Endodermal cell (in vitro differentiated cells): ENCODE measurements at regions not wholly inside any gene's neighbourhood (a gene's known extent, or its start where the extent isn't known, plus 50 kb on each side); places are given as distances from the start of the nearest gene placed in this dataset.

Source experiments
- DNase-seq: peaks from one replicate; pipeline ENCODE4 v3.0.0-alpha.2; 2017
- H3K27ac ChIP-seq: 2 replicates; pipeline ENCODE4 v1.5.1; 2013; ENCODE audit warnings: mild to moderate bottlenecking, low read depth, low read length, moderate library complexity
- H3K27me3 ChIP-seq: 2 replicates; pipeline ENCODE4 v1.6.1; 2013; ENCODE audit warnings: mild to moderate bottlenecking, low read length, moderate library complexity; ENCODE audit not compliant: insufficient read depth, control insufficient read depth, poor library complexity, severe bottlenecking
- H3K36me3 ChIP-seq: 2 replicates; pipeline ENCODE4 v1.7.0; 2013; ENCODE audit warnings: mild to moderate bottlenecking, low read length, moderate library complexity; ENCODE audit not compliant: control insufficient read depth, insufficient read depth
- H3K4me1 ChIP-seq: one replicate; pipeline ENCODE4 v1.7.0; 2013; ENCODE audit warnings: low read length; ENCODE audit not compliant: control insufficient read depth, insufficient read depth
- H3K4me3 ChIP-seq: 2 replicates; pipeline ENCODE4 v1.5.1; 2013; ENCODE audit warnings: mild to moderate bottlenecking, low read length, moderate library complexity
- H3K9ac ChIP-seq: 2 replicates; pipeline ENCODE4 v1.6.1; 2013; ENCODE audit warnings: mild to moderate bottlenecking, low read length, moderate library complexity; ENCODE audit not compliant: poor library complexity, severe bottlenecking; ENCODE audit errors: extremely low read depth
- H3K9me3 ChIP-seq: 2 replicates; pipeline ENCODE4 v1.6.1; 2013; ENCODE audit warnings: mild to moderate bottlenecking, low read length, moderate library complexity; ENCODE audit not compliant: control insufficient read depth
- H3K27ac Mint-ChIP-seq: 2 replicates; pipeline ENCODE4 v1.8.0; 2020; ENCODE audit warnings: mixed read lengths
- H3K27me3 Mint-ChIP-seq: 2 replicates; pipeline ENCODE4 v1.8.0; 2021; ENCODE audit warnings: mild to moderate bottlenecking, mixed read lengths; ENCODE audit not compliant: insufficient read depth
- H3K36me3 Mint-ChIP-seq: 2 replicates; pipeline ENCODE4 v1.8.0; 2020; ENCODE audit warnings: low read depth, mixed read lengths
- H3K4me1 Mint-ChIP-seq: 2 replicates; pipeline ENCODE4 v1.8.0; 2020; ENCODE audit warnings: mixed read lengths
- H3K4me3 Mint-ChIP-seq: 2 replicates; pipeline ENCODE4 v1.8.0; 2020; ENCODE audit warnings: mild to moderate bottlenecking, moderate library complexity, mixed read lengths
- H3K9me3 Mint-ChIP-seq: 2 replicates; pipeline ENCODE4 v1.8.0; 2020; ENCODE audit warnings: mild to moderate bottlenecking, mixed read lengths
- CTCF ChIP-seq: fragments of 200-600 bp; sonication (generic); conservative IDR thresholded peaks from 2 replicates; pipeline ENCODE4 v1.5.0; 2021; ENCODE audit warnings: antibody characterized with exemption, mild to moderate bottlenecking
- WGBS, 2 experiments: methylation state at CpG; one replicate each; pipeline versions ENCODE4 v1.1.5 to v1.1.7; 2013; ENCODE audit warnings: missing lambda C conversion rate in 2 of 2, mixed read lengths in 1 of 2; ENCODE audit not compliant: insufficient coverage in 1 of 2, insufficient read length in 1 of 2; 5-methylcytosine and 5-hydroxymethylcytosine counted together

- WGBS, 2 experiments = 88% methylated on average over 3 of the region's 3 CpGs; no CpG with 5 or more reads in 1 of the 2 experiments
- Histone ChIP-seq H3K9me3 (no peaks in the 10 kb centered on the region), H3K4me1 (no peaks in the 10 kb centered on the region), H3K27ac (no peak overlapping the region), H3K9ac (no peak overlapping the region), H3K36me3 (no peaks in the 10 kb centered on the region), H3K27me3 (peaks cover 41% of the 10 kb centered on the region), H3K4me3 (no peak overlapping the region)
- Mint-ChIP-seq H3K4me1 (peaks cover 7% of the 10 kb centered on the region), H3K36me3 (no peaks in the 10 kb centered on the region), H3K27me3 (peaks cover 3% of the 10 kb centered on the region), H3K4me3 (no peak overlapping the region), H3K9me3 (peaks cover 49% of the 10 kb centered on the region), H3K27ac (no peak overlapping the region)
- TF ChIP-seq CTCF = no peak
- DNase-seq = no peak
Measured at GRCh38 chrX:148380107-148380506, 120.3 kb upstream of the AFF2 start.

GRCh38 chrX:148380650-148381561 is 119.5 kb upstream of the AFF2 start:
- H3K4me3 ChIP-seq = no peak overlapping the region
- no peak overlapping the region for H3K4me3 Mint-ChIP-seq
- H3K4me1 Mint-ChIP-seq = peaks cover 7% of the 10 kb centered on the region
- DNase-seq = no peak
- no peaks in the 10 kb centered on the region for H3K9me3 ChIP-seq
- 89 to 100% methylated on average over 2 to 4 of the region's 9 CpGs for WGBS, 2 experiments
- H3K36me3 Mint-ChIP-seq = no peaks in the 10 kb centered on the region
- H3K36me3 ChIP-seq = no peaks in the 10 kb centered on the region
- no peak overlapping the region for H3K9ac ChIP-seq
- TF ChIP-seq CTCF = no peak
- peaks cover 42% of the 10 kb centered on the region for H3K9me3 Mint-ChIP-seq
- H3K27me3 ChIP-seq = peaks cover 48% of the 10 kb centered on the region
- H3K27me3 Mint-ChIP-seq = peaks cover 4% of the 10 kb centered on the region
- no peak overlapping the region for H3K27ac Mint-ChIP-seq
- no peak overlapping the region for H3K27ac ChIP-seq
- no peaks in the 10 kb centered on the region for H3K4me1 ChIP-seq

GRCh38 chrX:148381603-148382002 is 118.8 kb upstream of the AFF2 start:
- Mint-ChIP-seq H3K27me3 (peaks cover 6% of the 10 kb centered on the region), H3K4me1 (peaks cover 13% of the 10 kb centered on the region), H3K9me3 (peaks cover 38% of the 10 kb centered on the region), H3K4me3 (no peak overlapping the region), H3K27ac (no peak overlapping the region), H3K36me3 (no peaks in the 10 kb centered on the region)
- Histone ChIP-seq H3K9ac (no peak overlapping the region), H3K4me1 (no peaks in the 10 kb centered on the region), H3K27ac (no peak overlapping the region), H3K9me3 (no peaks in the 10 kb centered on the region), H3K36me3 (no peaks in the 10 kb centered on the region), H3K4me3 (no peak overlapping the region), H3K27me3 (peaks cover 54% of the 10 kb centered on the region)
- no peak for DNase-seq
- 88% methylated on average over 2 of the region's 2 CpGs; no CpG with 5 or more reads in 1 of the 2 experiments for WGBS, 2 experiments
- TF ChIP-seq CTCF = no peak
